DND-41 (cell line): ENCODE measurements at regions not wholly inside any gene's neighbourhood (a gene's known extent, or its start where the extent isn't known, plus 50 kb on each side); places are given as distances from the start of the nearest gene placed in this dataset.
"Not testable (repeated sequence)": the region's sequence is repeated elsewhere in the genome, so short reads cannot be mapped to it uniquely, and the experiment has no call there.

Experiments used
- ATAC-seq: fragments of 200-7000 bp; cut with Tn5 transposase; 3 replicates; pipeline ENCODE4 v1.9.1; 2021; ENCODE audit warnings: low read depth; ENCODE audit not compliant: insufficient read depth
- DNase-seq: peaks from one replicate; pipeline ENCODE4 v3.0.0-alpha.2; 2020
- H2AFZ ChIP-seq: 2 replicates; pipeline ENCODE4 v1.6.0; 2012; ENCODE audit warnings: low read depth, low read length
- H3K27ac ChIP-seq: 2 replicates; pipeline ENCODE4 v1.5.1; 2012; ENCODE audit warnings: low read length, inconsistent platforms
- H3K27me3 ChIP-seq: fragments of 200-600 bp; sonication (generic); 2 replicates; pipeline ENCODE4 v1.6.0; 2012; ENCODE audit warnings: low read length, mild to moderate bottlenecking, inconsistent platforms; ENCODE audit not compliant: insufficient read depth, poor library complexity
- H3K36me3 ChIP-seq: 2 replicates; pipeline ENCODE4 v1.5.1; 2012; ENCODE audit warnings: low read length, inconsistent platforms; ENCODE audit not compliant: insufficient read depth
- H3K4me1 ChIP-seq: 2 replicates; pipeline ENCODE4 v1.5.1; 2012; ENCODE audit warnings: mild to moderate bottlenecking, low read length; ENCODE audit not compliant: insufficient read depth
- H3K4me2 ChIP-seq: 2 replicates; pipeline ENCODE4 v1.6.0; 2012; ENCODE audit warnings: mild to moderate bottlenecking, moderate library complexity, low read length, inconsistent platforms; ENCODE audit not compliant: insufficient read depth
- H3K4me3 ChIP-seq, 2 experiments: fragments of 200-600 bp in 1 of 2; shearing (Covaris generic) in 1 of 2; 2 replicates each; pipeline ENCODE4 v1.5.1; 2012 to 2016; ENCODE audit warnings: inconsistent platforms in 2 of 2, low read length in 2 of 2, mild to moderate bottlenecking in 2 of 2, low read depth in 1 of 2, moderate library complexity in 1 of 2
- H3K79me2 ChIP-seq: 2 replicates; pipeline ENCODE4 v1.6.0; 2012; ENCODE audit warnings: low read length, inconsistent platforms; ENCODE audit not compliant: insufficient read depth
- H3K9ac ChIP-seq: 2 replicates; pipeline ENCODE4 v1.6.0; 2012; ENCODE audit warnings: low read depth, mild to moderate bottlenecking, inconsistent platforms, low read length, moderate library complexity
- H3K9me3 ChIP-seq: 2 replicates; pipeline ENCODE4 v1.5.1; 2012; ENCODE audit warnings: low read length, moderate library complexity, mild to moderate bottlenecking, inconsistent platforms; ENCODE audit not compliant: insufficient read depth, severe bottlenecking
- H4K20me1 ChIP-seq: 2 replicates; pipeline ENCODE4 v1.6.0; 2012; ENCODE audit warnings: low read length; ENCODE audit not compliant: insufficient read depth

DNA sequence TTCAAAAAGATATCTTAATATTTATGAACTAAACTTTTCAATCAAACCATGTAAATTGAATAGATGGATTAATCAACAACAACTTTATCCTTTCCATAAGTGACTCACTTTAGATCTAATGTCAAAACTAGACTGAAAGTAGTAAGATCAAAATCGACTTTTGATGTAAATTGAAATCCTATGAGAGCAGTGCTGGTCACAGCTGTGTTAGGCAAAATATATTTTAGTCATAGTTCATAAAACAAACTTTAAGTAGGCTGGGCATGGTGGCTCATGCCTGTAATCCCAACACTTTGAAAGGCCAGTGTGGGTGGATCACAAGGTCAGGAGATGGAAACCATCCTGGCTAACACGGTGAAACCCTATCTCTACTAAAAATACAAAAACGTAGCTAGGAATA lies 245.5 kb downstream of the CDY2A start:
- not testable (repeated sequence) for H3K36me3 ChIP-seq, H3K79me2 ChIP-seq, H2AFZ ChIP-seq, H3K9ac ChIP-seq, H3K4me2 ChIP-seq, H3K4me1 ChIP-seq, H3K9me3 ChIP-seq, H3K27me3 ChIP-seq, ATAC-seq, H4K20me1 ChIP-seq, H3K27ac ChIP-seq, DNase-seq, H3K4me3 ChIP-seq

DNA sequence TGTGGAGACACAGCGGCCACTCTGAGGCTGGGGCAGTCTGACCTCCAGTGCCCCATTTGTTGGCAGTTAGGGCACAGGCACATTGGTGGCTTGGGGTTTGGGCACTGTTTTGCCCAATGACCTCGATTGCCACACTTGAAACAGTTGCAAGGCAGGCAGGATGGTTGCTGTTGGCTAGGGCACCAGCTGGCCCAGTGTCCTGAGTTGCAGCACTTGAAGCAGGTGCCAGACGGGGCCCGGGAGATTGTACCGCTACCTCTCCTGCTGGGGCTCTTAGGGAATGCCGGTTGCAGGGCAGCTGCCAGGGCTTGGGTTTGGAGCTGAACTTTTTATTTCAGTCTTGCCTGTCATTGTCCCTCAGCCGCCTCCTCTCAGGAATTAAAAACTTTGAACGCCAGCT lies 252.2 kb upstream of the HSFY1 start:
- H3K4me2 ChIP-seq, H2AFZ ChIP-seq, H3K4me1 ChIP-seq, ATAC-seq, H3K9ac ChIP-seq, H3K27me3 ChIP-seq, H3K36me3 ChIP-seq, H3K4me3 ChIP-seq, H3K27ac ChIP-seq, H4K20me1 ChIP-seq, H3K79me2 ChIP-seq, H3K9me3 ChIP-seq, DNase-seq: not testable (repeated sequence)

DNA sequence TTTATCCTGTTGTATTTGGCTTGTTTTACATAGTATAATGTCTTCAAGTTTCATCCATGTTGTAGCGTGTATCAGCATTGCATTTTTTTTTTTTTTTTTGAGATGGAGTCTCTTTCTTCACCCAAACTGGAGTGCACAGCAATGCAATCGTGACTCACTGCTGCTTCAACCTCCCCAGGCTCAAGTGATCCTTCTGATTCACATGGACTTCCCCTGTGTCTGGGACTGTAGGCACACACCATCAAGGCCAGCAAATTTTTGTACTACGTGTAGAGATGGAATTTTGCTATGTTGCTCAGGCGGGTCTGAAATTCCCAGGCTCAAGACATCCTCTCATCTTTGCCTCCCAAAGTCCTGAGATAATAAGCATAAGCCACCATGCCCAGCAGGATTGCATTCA lies 248.1 kb upstream of the HSFY1 start:
- H3K4me2 ChIP-seq, H3K4me3 ChIP-seq, H2AFZ ChIP-seq, H3K4me1 ChIP-seq, H3K79me2 ChIP-seq, H4K20me1 ChIP-seq, DNase-seq, ATAC-seq, H3K9ac ChIP-seq, H3K27ac ChIP-seq, H3K27me3 ChIP-seq, H3K9me3 ChIP-seq, H3K36me3 ChIP-seq: not testable (repeated sequence)

GRCh38 chrY:18306344-18306743 lies 240.2 kb upstream of the HSFY1 start:
- not testable (repeated sequence) for H2AFZ ChIP-seq, H3K27ac ChIP-seq, H3K36me3 ChIP-seq, H4K20me1 ChIP-seq, H3K27me3 ChIP-seq, H3K79me2 ChIP-seq, H3K9ac ChIP-seq, H3K4me3 ChIP-seq, ATAC-seq, H3K9me3 ChIP-seq, H3K4me1 ChIP-seq, H3K4me2 ChIP-seq, DNase-seq

- H3K79me2 ChIP-seq, H4K20me1 ChIP-seq, DNase-seq, H3K27me3 ChIP-seq, H3K36me3 ChIP-seq, H3K4me2 ChIP-seq, ATAC-seq, H3K27ac ChIP-seq, H2AFZ ChIP-seq, H3K9me3 ChIP-seq, H3K4me1 ChIP-seq, H3K4me3 ChIP-seq, H3K9ac ChIP-seq: not testable (repeated sequence)
Measured at GRCh38 chrY:18311853-18312252, 234.7 kb upstream of the HSFY1 start.

GRCh38 chrY:18325499-18326279 lies 220.8 kb upstream of the HSFY1 start:
- peak; percentile 89 for ATAC-seq
- DNase-seq, H3K4me1 ChIP-seq: not testable (repeated sequence)

DNA sequence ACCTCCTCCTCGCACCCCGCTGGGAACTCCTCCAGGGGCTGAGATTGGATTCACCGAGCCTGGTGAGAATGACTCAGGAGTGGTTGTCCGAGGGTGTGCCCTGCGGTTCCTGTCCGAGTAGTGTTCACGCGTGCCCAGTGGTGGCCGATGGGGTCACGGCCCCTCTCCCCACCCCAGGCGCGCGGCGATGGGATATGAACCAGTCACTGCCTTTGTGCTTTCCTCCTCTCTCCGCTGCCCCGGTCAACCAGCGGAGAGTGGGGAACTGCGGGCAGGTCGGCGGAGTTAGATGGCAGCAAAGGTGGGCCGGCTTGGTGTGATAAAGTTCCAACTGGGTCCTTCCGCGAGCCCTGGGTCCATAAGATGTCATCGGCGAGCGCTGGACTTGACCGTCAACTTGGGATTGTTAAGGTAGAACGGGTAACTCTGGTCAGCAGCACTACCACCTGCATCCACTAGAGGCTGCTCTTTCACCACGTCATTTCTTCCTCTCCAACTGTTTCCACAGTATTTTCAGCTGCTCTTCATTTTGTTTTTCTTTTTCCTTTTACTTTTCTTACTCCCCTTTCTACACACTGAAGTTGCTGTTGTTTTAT lies 220.1 kb upstream of the HSFY1 start:
- not testable (repeated sequence) for H3K4me1 ChIP-seq, H2AFZ ChIP-seq, H3K9ac ChIP-seq, H4K20me1 ChIP-seq, H3K79me2 ChIP-seq, H3K36me3 ChIP-seq, DNase-seq, H3K4me2 ChIP-seq, H3K27me3 ChIP-seq, H3K27ac ChIP-seq, H3K9me3 ChIP-seq, H3K4me3 ChIP-seq
- ATAC-seq = peak; percentile 60; the same call in 2 of the 3 replicates

More at GRCh38 chrY:18325499-18326279, 220.8 kb upstream of the HSFY1 start:
- H3K27me3 ChIP-seq, H3K9ac ChIP-seq, H3K79me2 ChIP-seq, H3K9me3 ChIP-seq, H3K27ac ChIP-seq, H3K4me3 ChIP-seq, H4K20me1 ChIP-seq, H3K4me2 ChIP-seq, H2AFZ ChIP-seq, H3K36me3 ChIP-seq: not testable (repeated sequence)

- H3K27me3 ChIP-seq = not testable (repeated sequence)
Measured at GRCh38 chrY:18342496-18342895, 204.0 kb upstream of the HSFY1 start.

More at GRCh38 chrY:18342496-18342895, 204.0 kb upstream of the HSFY1 start:
- DNase-seq, H3K36me3 ChIP-seq, H3K4me2 ChIP-seq, H2AFZ ChIP-seq, H3K9ac ChIP-seq, H3K27ac ChIP-seq, H3K9me3 ChIP-seq, H3K4me1 ChIP-seq, H4K20me1 ChIP-seq, ATAC-seq, H3K79me2 ChIP-seq, H3K4me3 ChIP-seq: not testable (repeated sequence)
